OCI-LY7 (cell line): ENCODE measurements at regions not wholly inside any gene's neighbourhood (a gene's known extent, or its start where the extent isn't known, plus 50 kb on each side); places are given as distances from the start of the nearest gene placed in this dataset.

ENCODE experiments used
- BruUV-seq: library from RNA; stranded (reverse); fragments of 400-500 nt; replicated peaks from 2 replicates; lab custom pipeline; 2021; lab: Mats Ljungman, UMichigan
- CTCF ChIA-PET: fragments of 300-600 bp; sonication (Branson Sonifier 250); formaldehyde crosslinking; loops from one replicate; lab custom pipeline; 2022; ENCODE audit warnings: antibody characterized with exemption; ENCODE audit not compliant: unreplicated experiment; lab: Charles Lee
- POLR2A ChIA-PET: fragments of 300-600 bp; sonication (Branson Sonifier 250); formaldehyde crosslinking; loops from one replicate; lab custom pipeline; 2022; ENCODE audit warnings: antibody characterized with exemption; lab: Charles Lee
- DNase-seq: peaks from one replicate; pipeline ENCODE4 v3.0.0-alpha.2; 2015; ENCODE audit warnings: low spot score
- H2AFZ ChIP-seq: fragments of 200-600 bp; sonication (generic), shearing (Covaris generic); 2 replicates; pipeline ENCODE4 v1.6.1; 2014; ENCODE audit warnings: mild to moderate bottlenecking, antibody characterized with exemption, low read length, moderate library complexity
- H3K27ac ChIP-seq: fragments of 200-600 bp; sonication (generic); 2 replicates; pipeline ENCODE4 v1.5.1; 2014; ENCODE audit warnings: mixed run types, low read depth, mild to moderate bottlenecking, moderate library complexity, low read length, inconsistent platforms; ENCODE audit not compliant: poor library complexity, severe bottlenecking
- H3K36me3 ChIP-seq: fragments of 200-600 bp; sonication (generic); 2 replicates; pipeline ENCODE4 v1.6.1; 2014; ENCODE audit warnings: mild to moderate bottlenecking, antibody characterized with exemption, low read length, moderate library complexity, mixed read lengths; ENCODE audit not compliant: insufficient read depth
- H3K4me1 ChIP-seq: fragments of 200-600 bp; sonication (generic); 2 replicates; pipeline ENCODE4 v1.5.1; 2014; ENCODE audit warnings: mild to moderate bottlenecking, low read length; ENCODE audit not compliant: insufficient read depth, poor library complexity, severe bottlenecking
- H3K4me2 ChIP-seq: fragments of 200-600 bp; sonication (generic); 2 replicates; pipeline ENCODE4 v1.6.1; 2014; ENCODE audit warnings: mild to moderate bottlenecking, low read length
- H3K4me3 ChIP-seq: fragments of 200-600 bp; sonication (generic); 2 replicates; pipeline ENCODE4 v1.5.1; 2014; ENCODE audit warnings: mild to moderate bottlenecking, low read depth, low read length; ENCODE audit not compliant: poor library complexity, severe bottlenecking
- H3K79me2 ChIP-seq: fragments of 200-600 bp; sonication (generic); 2 replicates; pipeline ENCODE4 v1.6.1; 2016; ENCODE audit warnings: low read depth, mild to moderate bottlenecking, low read length, moderate library complexity, mixed read lengths; ENCODE audit not compliant: insufficient read depth
- H3K9me2 ChIP-seq: fragments of 200-600 bp; sonication (generic); 2 replicates; pipeline ENCODE4 v1.6.1; 2016; ENCODE audit warnings: mild to moderate bottlenecking, low read length, mixed read lengths; ENCODE audit not compliant: insufficient read depth
- H3K9me3 ChIP-seq: fragments of 200-600 bp; sonication (generic); 2 replicates; pipeline ENCODE4 v1.6.1; 2014; ENCODE audit warnings: mild to moderate bottlenecking, mixed run types, low read length, mixed read lengths
- H4K20me1 ChIP-seq: fragments of 200-600 bp; sonication (generic); 2 replicates; pipeline ENCODE4 v1.6.1; 2014; ENCODE audit warnings: mild to moderate bottlenecking, antibody characterized with exemption, low read length, moderate library complexity, mixed read lengths; ENCODE audit not compliant: insufficient read depth
- EZH2phosphoT487 ChIP-seq: fragments of 200-600 bp; sonication (generic); IDR thresholded peaks from 2 replicates; pipeline ENCODE4 v1.6.1; 2018; ENCODE audit warnings: low read depth, borderline replicate concordance, mild to moderate bottlenecking, mixed run types, antibody characterized with exemption, low read length, moderate library complexity, mixed read lengths
- intact Hi-C: fragments of 100-400 bp; cut with micrococcal nuclease; formaldehyde crosslinking; loops from one replicate; pipeline ENCODE4 v1.10.0; 2022; ENCODE audit not compliant: unreplicated experiment
- TF ChIP-seq, protein P1 (sequence below): fragments of 200-600 bp; sonication (generic); conservative IDR thresholded peaks from 2 replicates; pipeline ENCODE4 v1.5.1; 2014; ENCODE audit warnings: mild to moderate bottlenecking, antibody characterized with exemption, low read length, moderate library complexity, mixed read lengths

DNA sequence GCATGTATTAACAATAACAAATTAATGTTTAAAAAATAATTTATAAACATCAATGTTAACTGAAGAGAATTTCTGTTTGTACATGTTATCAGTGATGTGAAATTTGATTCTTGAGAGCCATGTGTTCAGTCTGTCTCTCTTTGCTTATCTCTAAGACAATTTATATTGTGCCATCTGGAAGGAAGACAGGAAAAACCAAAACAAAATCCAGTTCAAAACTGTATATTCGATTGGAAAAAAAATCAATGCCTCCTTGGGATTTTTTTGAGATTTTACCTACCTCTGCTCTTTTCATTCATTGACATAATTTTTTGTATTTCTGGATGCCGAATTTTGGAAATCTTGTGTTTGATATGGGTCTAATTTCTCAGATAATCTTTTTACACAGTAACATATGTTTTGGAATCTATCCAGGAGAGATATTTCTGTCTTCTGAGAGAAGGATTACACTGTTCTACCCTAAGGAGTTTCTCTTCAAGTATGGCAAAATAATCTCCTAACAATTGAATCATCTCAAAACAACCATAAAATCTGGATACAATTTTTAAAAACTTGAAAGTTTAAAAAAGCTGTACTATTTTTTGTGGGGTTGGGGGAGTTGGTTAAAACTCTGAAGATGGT, 311.9 kb upstream of the GNAI1 start:
- POLR2A ChIA-PET, result no interaction called here
- Histone ChIP-seq H3K36me3 (no peaks in the 10 kb centered on the region), H3K4me3 (no peak overlapping the region), H4K20me1 (no peaks in the 10 kb centered on the region), H3K9me3 (no peaks in the 10 kb centered on the region), H2AFZ (no peak overlapping the region), H3K9me2 (no peaks in the 10 kb centered on the region), H3K4me2 (no peak overlapping the region), H3K79me2 (no peaks in the 10 kb centered on the region), H3K4me1 (no peaks in the 10 kb centered on the region), H3K27ac (no peak overlapping the region)
- CTCF ChIA-PET, result no interaction called here
- TF ChIP-seq EZH2phosphoT487, result no peak
- TF ChIP-seq, protein P1, sequence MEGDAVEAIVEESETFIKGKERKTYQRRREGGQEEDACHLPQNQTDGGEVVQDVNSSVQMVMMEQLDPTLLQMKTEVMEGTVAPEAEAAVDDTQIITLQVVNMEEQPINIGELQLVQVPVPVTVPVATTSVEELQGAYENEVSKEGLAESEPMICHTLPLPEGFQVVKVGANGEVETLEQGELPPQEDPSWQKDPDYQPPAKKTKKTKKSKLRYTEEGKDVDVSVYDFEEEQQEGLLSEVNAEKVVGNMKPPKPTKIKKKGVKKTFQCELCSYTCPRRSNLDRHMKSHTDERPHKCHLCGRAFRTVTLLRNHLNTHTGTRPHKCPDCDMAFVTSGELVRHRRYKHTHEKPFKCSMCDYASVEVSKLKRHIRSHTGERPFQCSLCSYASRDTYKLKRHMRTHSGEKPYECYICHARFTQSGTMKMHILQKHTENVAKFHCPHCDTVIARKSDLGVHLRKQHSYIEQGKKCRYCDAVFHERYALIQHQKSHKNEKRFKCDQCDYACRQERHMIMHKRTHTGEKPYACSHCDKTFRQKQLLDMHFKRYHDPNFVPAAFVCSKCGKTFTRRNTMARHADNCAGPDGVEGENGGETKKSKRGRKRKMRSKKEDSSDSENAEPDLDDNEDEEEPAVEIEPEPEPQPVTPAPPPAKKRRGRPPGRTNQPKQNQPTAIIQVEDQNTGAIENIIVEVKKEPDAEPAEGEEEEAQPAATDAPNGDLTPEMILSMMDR, result no peak
- BruUV-seq, result no TSS peak
- no peak for DNase-seq
- intact Hi-C loops, result no loop called here

- intact Hi-C loops, result no loop called here
- TF ChIP-seq, protein P1, result no peak
- no peak for TF ChIP-seq EZH2phosphoT487
- Histone ChIP-seq H3K9me2 (no peaks in the 10 kb centered on the region), H3K27ac (no peak overlapping the region), H3K4me3 (no peak overlapping the region), H3K36me3 (no peaks in the 10 kb centered on the region), H3K9me3 (no peaks in the 10 kb centered on the region), H3K79me2 (no peaks in the 10 kb centered on the region), H2AFZ (no peak overlapping the region), H3K4me2 (no peak overlapping the region), H4K20me1 (no peaks in the 10 kb centered on the region), H3K4me1 (no peaks in the 10 kb centered on the region)
- ChIA-PET POLR2A (interaction anchor here (0.6 kb wide), 2 partner anchors 9 to 24 kb away, joined by 3 read pairs; no protein-coding TSS in a partner anchor), CTCF (no interaction called here)
- no peak for DNase-seq
- no TSS peak for BruUV-seq
Observed at GRCh38 chr7:79820387-79820786, 314.2 kb upstream of the GNAI1 start.

- no peak for TF ChIP-seq EZH2phosphoT487
- TF ChIP-seq, protein P1, result no peak
- H3K9me3 ChIP-seq, result no peaks in the 10 kb centered on the region
- no peaks in the 10 kb centered on the region for H4K20me1 ChIP-seq
- H3K27ac ChIP-seq, result no peak overlapping the region
- no TSS peak for BruUV-seq
- H3K36me3 ChIP-seq, result no peaks in the 10 kb centered on the region
- H3K4me2 ChIP-seq, result no peak overlapping the region
- ChIA-PET CTCF (no interaction called here), POLR2A (interaction anchor here (0.6 kb wide), 1 partner anchor 9 kb away, joined by 3 read pairs; no protein-coding TSS in a partner anchor)
- H3K4me1 ChIP-seq, result no peaks in the 10 kb centered on the region
- H3K9me2 ChIP-seq, result no peaks in the 10 kb centered on the region
- no peak for DNase-seq
- intact Hi-C loops, result no loop called here
- no peaks in the 10 kb centered on the region for H3K79me2 ChIP-seq
- no peak overlapping the region for H2AFZ ChIP-seq
- H3K4me3 ChIP-seq, result no peak overlapping the region
Observed at GRCh38 chr7:79810916-79811315, 323.7 kb upstream of the GNAI1 start.
